WERI-Rb-1 (cell line): ENCODE measurements at regions not wholly inside any gene's neighbourhood (a gene's known extent, or its start where the extent isn't known, plus 50 kb on each side); places are given as distances from the start of the nearest gene placed in this dataset.

Source experiments
- DNase-seq: peaks from one replicate; pipeline ENCODE4 v3.0.0-alpha.2; 2020
- H3K27ac ChIP-seq: fragments of 250-450 bp; sonication (Bioruptor Pico); 2 replicates; pipeline ENCODE4 v1.5.1; 2020; ENCODE audit warnings: mild to moderate bottlenecking, moderate library complexity
- H3K27me3 ChIP-seq: fragments of 250-450 bp; sonication (Bioruptor Pico); 2 replicates; pipeline ENCODE4 v1.5.1; 2021; ENCODE audit warnings: mild to moderate bottlenecking, low read depth, moderate library complexity; ENCODE audit not compliant: insufficient read depth, severe bottlenecking
- H3K36me3 ChIP-seq: fragments of 250-450 bp; sonication (Bioruptor Pico); 2 replicates; pipeline ENCODE4 v1.5.1; 2020; ENCODE audit warnings: mild to moderate bottlenecking, moderate library complexity
- H3K4me3 ChIP-seq: 2 replicates; pipeline ENCODE4 v1.5.1; 2011; ENCODE audit warnings: low read depth, mild to moderate bottlenecking, control low read depth, low read length
- H3K9me3 ChIP-seq: fragments of 250-450 bp; sonication (Bioruptor Pico); 2 replicates; pipeline ENCODE4 v1.5.1; 2021; ENCODE audit warnings: mild to moderate bottlenecking, moderate library complexity; ENCODE audit not compliant: severe bottlenecking
- TF ChIP-seq, protein P1 (sequence below): IDR thresholded peaks from 2 replicates; pipeline ENCODE4 v1.5.1; 2011; ENCODE audit warnings: low read depth, mild to moderate bottlenecking, control low read depth, inconsistent platforms, low read length

DNA sequence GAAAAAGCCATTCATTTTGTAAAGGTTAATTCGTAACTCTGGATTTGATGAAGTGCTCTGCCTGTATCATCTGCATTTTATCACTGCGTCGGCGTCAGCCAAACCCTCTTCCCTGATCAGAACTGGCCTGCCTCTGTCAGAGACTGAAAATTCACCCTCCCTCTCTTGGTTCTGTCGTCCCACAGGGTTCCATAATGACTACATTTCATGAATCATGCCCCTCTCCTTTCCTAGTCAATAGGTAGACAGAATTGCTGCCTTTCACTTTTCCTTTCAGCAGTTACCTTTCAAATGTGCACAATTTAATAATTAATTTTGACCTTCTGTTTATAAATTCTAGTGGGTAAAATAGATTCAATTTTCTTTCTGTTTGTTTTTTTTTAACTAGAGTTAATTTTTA lies 423.4 kb downstream of the RFC3 start:
- Histone ChIP-seq H3K27ac (no peak overlapping the region), H3K27me3 (no peaks in the 10 kb centered on the region), H3K36me3 (no peaks in the 10 kb centered on the region), H3K4me3 (no peak overlapping the region), H3K9me3 (no peaks in the 10 kb centered on the region)
- DNase-seq: no peak
- TF ChIP-seq, protein P1, sequence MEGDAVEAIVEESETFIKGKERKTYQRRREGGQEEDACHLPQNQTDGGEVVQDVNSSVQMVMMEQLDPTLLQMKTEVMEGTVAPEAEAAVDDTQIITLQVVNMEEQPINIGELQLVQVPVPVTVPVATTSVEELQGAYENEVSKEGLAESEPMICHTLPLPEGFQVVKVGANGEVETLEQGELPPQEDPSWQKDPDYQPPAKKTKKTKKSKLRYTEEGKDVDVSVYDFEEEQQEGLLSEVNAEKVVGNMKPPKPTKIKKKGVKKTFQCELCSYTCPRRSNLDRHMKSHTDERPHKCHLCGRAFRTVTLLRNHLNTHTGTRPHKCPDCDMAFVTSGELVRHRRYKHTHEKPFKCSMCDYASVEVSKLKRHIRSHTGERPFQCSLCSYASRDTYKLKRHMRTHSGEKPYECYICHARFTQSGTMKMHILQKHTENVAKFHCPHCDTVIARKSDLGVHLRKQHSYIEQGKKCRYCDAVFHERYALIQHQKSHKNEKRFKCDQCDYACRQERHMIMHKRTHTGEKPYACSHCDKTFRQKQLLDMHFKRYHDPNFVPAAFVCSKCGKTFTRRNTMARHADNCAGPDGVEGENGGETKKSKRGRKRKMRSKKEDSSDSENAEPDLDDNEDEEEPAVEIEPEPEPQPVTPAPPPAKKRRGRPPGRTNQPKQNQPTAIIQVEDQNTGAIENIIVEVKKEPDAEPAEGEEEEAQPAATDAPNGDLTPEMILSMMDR: no peak

DNA sequence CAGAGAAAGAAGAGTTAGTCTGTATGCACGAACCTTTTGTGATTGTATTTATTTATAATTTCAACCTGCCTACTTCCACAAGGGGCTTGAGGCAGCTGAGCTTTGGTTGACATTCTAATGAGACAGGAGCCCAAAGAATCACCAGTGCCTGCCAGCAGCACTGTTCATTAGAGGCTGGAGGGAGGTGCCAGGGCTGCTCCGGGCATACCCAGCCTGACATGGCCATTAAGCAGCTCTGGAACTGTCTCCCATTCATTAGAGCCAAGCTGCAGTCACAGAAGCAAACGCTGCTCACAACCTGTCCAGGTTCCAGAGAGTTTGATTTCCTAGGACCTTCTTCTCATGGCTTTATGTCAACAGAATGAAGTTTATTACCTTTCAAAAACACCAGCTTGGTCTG lies 425.5 kb downstream of the RFC3 start:
- TF ChIP-seq, protein P1: no peak
- Histone ChIP-seq H3K27ac (no peak overlapping the region), H3K27me3 (no peaks in the 10 kb centered on the region), H3K4me3 (no peak overlapping the region), H3K36me3 (no peaks in the 10 kb centered on the region), H3K9me3 (no peaks in the 10 kb centered on the region)
- no peak for DNase-seq

- Histone ChIP-seq H3K4me3 (no peak overlapping the region), H3K27ac (no peak overlapping the region), H3K9me3 (no peaks in the 10 kb centered on the region), H3K27me3 (no peaks in the 10 kb centered on the region), H3K36me3 (no peaks in the 10 kb centered on the region)
- no peak for DNase-seq
- TF ChIP-seq, protein P1: no peak
Observed at GRCh38 chr13:34246511-34246910, 428.6 kb downstream of the RFC3 start.

- no peak overlapping the region for H3K4me3 ChIP-seq
Observed at GRCh38 chr13:34247596-34247995, 429.6 kb downstream of the RFC3 start.

DNA sequence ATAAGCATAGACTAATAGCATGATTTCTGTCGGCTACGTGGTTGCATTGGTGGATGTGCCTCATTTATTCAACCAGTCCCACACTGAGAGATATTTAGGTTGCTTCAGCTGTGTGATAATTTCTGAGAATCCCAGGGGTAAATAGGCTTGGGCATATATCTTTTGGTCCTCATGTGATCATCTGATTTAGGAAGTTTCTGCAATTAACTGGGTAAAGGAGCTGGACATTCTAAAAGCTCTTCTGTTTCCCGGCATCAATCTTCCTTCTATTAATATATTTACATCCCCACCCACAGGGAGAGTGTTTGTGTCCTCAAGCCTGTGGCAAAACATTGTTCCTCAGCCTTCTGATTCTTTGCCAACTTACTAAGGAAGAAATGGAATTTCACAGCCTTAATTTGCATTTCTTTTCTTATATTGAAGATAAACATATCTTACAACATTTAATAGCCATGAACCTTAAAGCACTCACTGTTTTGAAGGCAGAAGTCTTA lies 431.6 kb downstream of the RFC3 start:
- Histone ChIP-seq H3K4me3 (no peak overlapping the region), H3K27me3 (no peaks in the 10 kb centered on the region), H3K36me3 (no peaks in the 10 kb centered on the region), H3K27ac (no peak overlapping the region), H3K9me3 (no peaks in the 10 kb centered on the region)
- no peak for DNase-seq
- TF ChIP-seq, protein P1: no peak

More at GRCh38 chr13:34247596-34247995, 429.6 kb downstream of the RFC3 start:
- no peaks in the 10 kb centered on the region for H3K9me3 ChIP-seq
- no peaks in the 10 kb centered on the region for H3K36me3 ChIP-seq
- TF ChIP-seq, protein P1: no peak
- no peak overlapping the region for H3K27ac ChIP-seq
- H3K27me3 ChIP-seq: no peaks in the 10 kb centered on the region
- no peak for DNase-seq

DNA sequence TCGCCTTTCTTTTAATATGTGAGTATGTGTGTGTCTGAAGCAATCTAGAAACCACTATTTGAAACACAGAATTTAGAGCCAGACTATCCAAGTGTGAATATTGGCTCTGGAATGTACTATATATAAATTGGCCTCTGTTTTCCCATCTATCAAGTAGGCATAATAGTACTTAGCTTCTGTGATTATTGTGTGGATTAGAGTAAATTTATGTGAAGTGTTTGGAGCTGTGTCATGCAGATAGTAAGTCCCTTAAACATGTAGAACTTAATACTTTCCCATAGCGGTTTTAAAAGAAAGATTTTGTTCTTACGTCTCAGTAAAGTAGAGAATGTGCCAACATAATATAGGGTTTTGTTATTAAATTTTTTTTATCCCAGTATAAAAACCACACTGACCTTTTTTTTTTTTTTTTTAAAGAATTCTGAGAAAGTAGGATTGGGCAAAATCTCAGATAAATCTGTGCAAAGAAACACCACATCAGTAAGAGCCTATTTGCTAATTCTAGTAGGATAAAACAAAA lies 432.3 kb downstream of the RFC3 start:
- Histone ChIP-seq H3K4me3 (no peak overlapping the region), H3K27ac (no peak overlapping the region), H3K36me3 (no peaks in the 10 kb centered on the region), H3K9me3 (no peaks in the 10 kb centered on the region), H3K27me3 (no peaks in the 10 kb centered on the region)
- TF ChIP-seq, protein P1: no peak
- no peak for DNase-seq
